DMS 273 (cell line): ENCODE measurements at regions not wholly inside any gene's neighbourhood (a gene's known extent, or its start where the extent isn't known, plus 50 kb on each side); places are given as distances from the start of the nearest gene placed in this dataset.

ENCODE experiments used
- DNase-seq: peaks from one replicate; lab custom pipeline; 2025; ENCODE audit not compliant: unreplicated experiment; lab: John Stamatoyannopoulos, UW

GRCh38 chr10:131700506-131700905 is 200.3 kb upstream of the PPP2R2D start:
- no peak for DNase-seq

DNA sequence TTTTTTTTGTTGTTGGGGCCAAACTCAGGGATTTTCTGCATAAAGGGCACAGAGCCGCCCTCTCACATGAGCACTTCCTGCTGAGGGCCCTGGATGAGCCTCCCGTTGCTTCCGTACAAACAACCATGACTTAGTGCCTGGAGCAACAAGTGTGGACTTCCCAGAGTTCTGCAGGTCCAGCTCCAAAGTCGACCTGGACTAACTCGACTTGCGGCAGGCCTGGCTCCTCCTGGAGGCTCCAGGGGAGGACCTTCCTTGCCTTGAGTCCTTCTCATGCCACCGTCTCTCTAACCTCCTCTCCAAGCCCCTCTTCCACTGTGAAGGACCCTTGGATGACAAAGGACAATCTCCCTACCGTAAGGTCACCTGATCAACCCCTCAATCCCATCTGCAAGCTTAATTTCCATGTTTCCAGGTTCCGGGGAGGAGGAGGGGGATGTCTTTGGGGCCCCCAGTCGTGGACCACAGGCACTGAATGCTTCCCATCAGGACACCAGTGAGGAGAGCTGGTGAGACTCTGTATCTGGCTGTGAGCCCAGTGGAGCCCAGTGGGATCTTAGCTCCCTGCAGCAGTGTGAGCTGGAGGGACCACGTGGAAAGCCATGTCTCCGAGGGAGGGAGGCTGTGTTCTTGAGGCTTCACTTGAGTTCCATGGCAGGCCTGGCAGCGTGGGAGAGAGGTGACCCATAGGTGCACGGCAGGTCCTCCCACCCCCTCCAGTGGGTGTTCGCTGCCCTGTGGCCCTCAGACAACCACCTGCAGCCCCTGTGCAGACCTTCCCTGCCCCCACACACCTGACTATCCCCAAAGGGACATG is 199.5 kb upstream of the PPP2R2D start:
- no peak for DNase-seq

GRCh38 chr10:131702531-131703356 is 198.1 kb upstream of the PPP2R2D start:
- DNase-seq: no peak

- no peak for DNase-seq
These were observed 197.3 kb upstream of the PPP2R2D start for GRCh38 chr10:131703541-131703940.

GRCh38 chr10:131703941-131704340 is 196.9 kb upstream of the PPP2R2D start:
- DNase-seq: no peak

GRCh38 chr10:131706476-131706875 is 194.3 kb upstream of the PPP2R2D start:
- no peak for DNase-seq

GRCh38 chr10:131706952-131707351 is 193.9 kb upstream of the PPP2R2D start:
- no peak for DNase-seq

GRCh38 chr10:131708225-131708880 is 192.5 kb upstream of the PPP2R2D start:
- DNase-seq: no peak

- no peak for DNase-seq
These were observed 190.5 kb upstream of the PPP2R2D start for GRCh38 chr10:131710142-131710861.

- no peak for DNase-seq
These were observed 178.7 kb upstream of the PPP2R2D start for GRCh38 chr10:131722121-131722520.

DNA sequence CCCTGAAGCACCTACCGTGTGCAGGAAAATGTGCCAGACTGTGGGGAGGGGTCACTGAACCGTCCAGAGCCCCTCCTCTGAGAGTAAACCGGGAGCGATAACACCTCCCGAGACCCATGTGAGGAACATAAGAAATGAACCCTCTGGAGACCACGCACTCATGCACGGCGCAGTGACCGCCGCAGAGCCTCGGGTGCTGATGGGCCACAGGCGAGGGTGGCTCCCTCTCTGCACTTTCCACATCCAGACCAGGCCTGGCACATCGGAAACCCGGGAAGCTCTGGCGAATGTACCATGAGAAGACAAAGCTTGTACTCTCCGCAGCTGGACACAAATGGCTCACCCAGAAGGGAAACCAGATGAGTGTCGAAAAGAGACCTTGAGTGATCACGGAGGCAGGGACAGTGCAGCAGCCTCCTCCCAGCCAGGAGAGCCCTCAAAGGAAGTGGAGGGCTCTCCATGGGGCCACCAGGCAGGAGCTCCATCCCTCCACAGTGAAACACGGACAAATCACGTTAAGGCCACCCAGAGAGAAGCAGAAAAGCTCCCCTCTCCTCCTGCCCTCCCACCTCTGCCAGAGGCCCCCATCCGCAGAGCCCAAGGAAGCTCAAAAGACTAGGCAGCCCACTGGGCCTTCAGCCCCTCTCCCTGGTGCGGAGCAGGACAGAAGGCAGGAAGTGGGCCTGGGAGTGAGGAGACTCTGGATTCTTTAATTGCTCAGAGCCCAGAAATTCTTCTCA is 178.1 kb upstream of the PPP2R2D start:
- DNase-seq: no peak

- DNase-seq: no peak
These were observed 177.3 kb upstream of the PPP2R2D start for GRCh38 chr10:131723297-131724168.

- no peak for DNase-seq
These were observed 176.7 kb upstream of the PPP2R2D start for GRCh38 chr10:131724169-131724545.

DNA sequence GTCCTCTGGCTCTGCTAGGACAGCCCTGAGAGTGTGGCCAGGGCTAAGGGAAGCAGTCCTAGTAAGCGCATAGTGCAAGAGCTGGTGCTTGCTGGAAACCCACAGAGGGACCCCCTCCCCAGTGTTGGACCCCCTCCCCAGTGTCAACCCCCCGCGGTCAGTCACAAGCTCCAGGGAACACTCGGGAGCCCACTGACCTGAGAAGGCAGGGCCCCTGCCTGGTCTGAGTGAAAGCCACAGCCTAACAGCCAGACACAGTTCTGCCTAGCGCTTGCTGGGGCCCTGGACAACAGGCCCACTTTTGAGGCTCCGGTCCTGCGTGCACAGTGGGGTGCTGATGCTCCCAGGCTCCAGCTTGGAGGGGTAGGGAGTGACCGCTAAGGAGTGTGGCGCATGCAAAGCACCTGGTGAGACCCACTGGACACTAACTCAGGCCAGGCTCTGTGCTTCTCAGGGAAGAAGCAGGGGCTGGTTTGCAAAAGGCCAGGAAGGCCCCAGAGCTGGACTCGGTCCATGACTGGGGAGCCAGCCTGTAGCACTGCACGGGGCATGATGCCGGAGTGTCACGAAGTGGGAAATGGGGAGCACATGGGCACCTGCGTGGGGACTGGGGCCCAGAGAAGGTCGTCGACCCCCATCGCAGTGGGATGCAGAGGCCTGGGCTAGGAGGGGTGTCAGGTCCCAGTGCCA is 175.8 kb upstream of the PPP2R2D start:
- DNase-seq: no peak

DNA sequence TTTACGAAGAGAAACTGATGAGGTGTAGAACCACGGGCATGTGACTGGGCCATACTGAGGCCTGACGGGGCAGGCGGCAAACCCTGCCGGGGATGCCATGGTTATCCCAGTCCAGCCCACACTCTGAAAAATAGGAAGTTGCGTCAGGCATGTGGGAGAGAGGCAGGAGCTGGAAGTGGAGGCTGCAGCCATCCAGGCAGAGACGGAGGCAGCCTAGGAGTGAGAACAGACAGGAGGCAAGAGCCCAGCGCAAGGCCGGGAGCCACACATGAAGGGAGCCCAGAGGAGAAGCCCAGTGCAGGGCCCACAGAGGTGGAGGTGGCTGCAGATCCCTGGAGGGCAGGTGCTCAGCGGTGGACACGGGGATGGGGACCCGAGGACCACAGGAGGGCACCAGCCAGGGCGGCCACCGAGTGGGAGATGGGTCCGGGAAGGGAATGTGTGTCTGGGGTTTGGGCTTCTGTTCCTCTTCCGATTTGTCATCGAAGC is 175.2 kb upstream of the PPP2R2D start:
- no peak for DNase-seq

DNA sequence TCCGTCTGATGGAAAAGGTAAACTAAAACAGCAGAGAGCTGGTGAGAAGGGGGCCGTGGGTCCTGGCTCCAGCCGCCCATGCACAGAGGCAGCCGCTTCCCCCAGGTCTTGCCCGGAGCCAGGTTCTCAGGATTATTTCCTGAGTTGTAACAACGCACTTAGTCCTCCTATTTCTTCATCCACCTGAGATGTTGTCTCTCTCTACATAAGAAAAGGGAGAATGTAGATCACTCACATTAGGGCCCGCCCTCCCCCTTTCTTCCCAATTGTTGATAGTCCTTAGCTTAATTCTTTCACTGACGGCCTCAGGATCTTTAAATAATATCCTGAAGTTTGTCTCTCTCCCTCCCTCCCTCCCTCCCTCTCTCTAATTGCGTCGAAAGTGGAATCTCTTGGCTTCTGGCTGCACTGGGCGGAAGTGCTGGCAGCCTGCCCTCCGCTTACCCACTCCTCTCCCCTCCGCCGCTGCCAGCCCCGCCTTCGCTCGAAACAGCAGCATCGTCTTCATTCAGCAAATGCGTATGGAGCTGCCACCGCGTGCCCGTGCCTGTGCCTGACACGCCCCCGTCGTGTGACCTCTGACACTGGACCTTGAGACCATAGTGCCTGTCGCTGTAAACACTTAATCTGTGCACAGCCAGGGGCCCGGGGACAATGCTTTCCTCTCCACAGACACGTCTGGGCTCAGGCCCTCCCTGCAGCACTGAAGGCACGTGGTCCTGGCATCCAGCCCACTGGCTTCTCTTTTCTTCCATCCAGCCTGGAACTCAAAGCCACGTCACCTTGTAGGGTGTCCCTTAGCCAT is 174.5 kb upstream of the PPP2R2D start:
- peak; percentile 27 for DNase-seq

GRCh38 chr10:131726967-131727366 is 173.8 kb upstream of the PPP2R2D start:
- DNase-seq: no peak

GRCh38 chr10:131727560-131727959 is 173.2 kb upstream of the PPP2R2D start:
- DNase-seq: no peak
